GM21529 (cell line): ENCODE measurements at regions not wholly inside any gene's neighbourhood (a gene's known extent, or its start where the extent isn't known, plus 50 kb on each side); places are given as distances from the start of the nearest gene placed in this dataset.
"Not testable (repeated sequence)": the region's sequence is repeated elsewhere in the genome, so short reads cannot be mapped to it uniquely, and the experiment has no call there.

Experiments
- ATAC-seq: cut with Tn5 transposase; IDR thresholded peaks from one replicate; pipeline ENCODE4 v1.9.1; 2021; ENCODE audit not compliant: unreplicated experiment

- ATAC-seq: peak; percentile 62
Measured at GRCh38 chr3:106299300-106300098, 430.7 kb upstream of the CBLB start.

DNA sequence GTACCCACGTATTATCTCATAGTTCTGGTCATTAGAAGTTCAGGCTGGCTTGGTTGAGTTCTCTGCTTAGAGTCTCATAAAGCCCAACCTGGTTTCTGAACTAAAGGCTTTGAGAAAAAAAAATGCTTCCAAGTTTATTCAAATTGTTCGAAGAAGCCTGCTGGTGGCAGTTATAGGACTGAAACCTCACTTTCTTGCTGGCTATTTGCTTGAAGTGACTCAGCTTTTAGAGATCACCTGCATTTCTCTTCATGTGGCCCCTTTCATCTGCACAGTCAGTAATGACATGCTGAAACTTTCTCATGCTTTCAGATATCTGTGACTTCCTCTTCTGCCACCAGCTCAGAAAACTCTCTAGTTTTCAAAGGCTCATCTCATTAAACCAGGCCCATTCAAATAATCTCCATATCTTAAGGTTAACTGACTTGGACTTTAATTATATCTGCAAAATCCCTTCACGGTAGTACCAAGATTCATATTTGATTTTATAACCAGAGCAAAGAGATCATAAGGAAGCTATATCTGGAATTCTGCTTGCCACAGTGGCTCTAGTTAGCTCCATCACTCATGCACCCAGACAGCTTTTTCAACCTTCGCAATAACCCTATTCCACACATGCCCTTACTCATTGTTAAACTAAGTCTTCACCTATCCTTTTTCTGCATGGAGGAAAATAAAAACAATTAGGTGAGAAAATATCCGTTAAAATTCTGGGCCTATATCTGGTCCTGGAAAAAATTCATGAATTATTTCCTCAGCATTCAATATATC is 433.8 kb upstream of the CBLB start:
- peak; percentile 91 for ATAC-seq

DNA sequence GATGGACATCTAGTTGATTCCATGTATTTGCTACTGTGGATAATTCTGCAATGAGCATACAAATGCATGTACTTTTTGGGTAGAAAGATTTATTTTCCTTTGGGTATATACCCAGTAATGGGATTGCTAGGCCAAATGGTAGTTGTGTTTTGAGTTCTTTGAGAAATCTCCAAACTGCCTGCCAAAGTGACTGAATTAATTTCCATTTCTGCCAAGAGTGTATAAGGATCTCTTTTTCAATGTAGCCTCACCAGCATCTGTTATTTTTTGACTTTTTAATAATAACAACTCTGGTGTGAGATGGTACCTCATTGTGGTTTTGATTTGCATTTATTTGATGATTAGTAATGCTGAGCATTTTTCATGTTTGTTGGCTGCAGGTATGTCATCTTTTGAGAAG is 435.0 kb upstream of the CBLB start:
- ATAC-seq: no peak

GRCh38 chr3:106305127-106305526 is 436.3 kb upstream of the CBLB start:
- ATAC-seq: no peak

DNA sequence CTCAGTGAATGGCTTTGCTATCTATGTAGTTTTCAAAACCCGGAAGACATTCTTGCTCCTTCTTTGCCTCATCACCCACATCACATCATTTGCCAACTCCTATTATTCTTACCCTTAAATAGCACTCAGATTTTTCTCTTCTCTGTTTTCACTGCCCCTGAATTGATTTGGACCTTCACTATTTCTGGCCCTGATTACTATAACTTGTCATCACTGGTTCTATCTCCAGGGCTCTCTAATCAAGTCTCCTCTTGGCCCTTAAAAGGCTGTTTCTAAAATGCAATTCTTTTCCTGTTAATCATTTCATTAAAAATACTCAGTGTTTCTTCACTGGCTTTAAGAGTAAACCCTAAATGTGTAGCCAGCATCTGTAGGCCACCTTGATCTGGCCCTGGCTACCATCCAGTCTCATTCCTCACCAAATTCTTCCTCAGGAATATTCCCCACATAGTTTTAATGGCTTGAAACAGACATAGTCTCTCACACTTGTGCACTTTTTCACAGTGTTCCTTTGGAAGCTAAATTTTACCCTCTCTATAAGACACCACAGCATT is 437.1 kb upstream of the CBLB start:
- no peak for ATAC-seq

GRCh38 chr3:106309274-106309673 is 440.5 kb upstream of the CBLB start:
- no peak for ATAC-seq

DNA sequence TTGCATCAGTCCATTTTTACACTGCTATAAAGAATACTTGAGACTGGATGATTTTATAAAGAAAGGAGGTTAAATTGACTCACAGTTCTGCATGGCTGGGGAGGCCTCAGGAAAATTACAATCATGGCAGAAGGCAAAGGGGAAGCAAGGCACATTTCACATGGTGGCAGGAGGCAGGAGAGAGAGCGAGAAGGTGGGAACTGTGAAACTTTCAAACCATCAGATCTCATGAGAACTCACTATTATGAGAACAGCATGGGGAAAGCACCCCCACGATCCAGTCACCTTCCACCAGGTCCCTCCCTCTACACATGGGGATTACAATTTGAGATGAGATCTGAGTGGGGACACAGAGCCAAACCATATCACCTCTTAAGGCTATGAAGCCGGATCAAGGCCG is 441.0 kb upstream of the CBLB start:
- ATAC-seq: not testable (repeated sequence)

GRCh38 chr3:106317141-106318055 is 448.6 kb upstream of the CBLB start:
- no peak for ATAC-seq

GRCh38 chr3:106321438-106321837 is 452.6 kb upstream of the CBLB start:
- not testable (repeated sequence) for ATAC-seq

- ATAC-seq: no peak
Measured at GRCh38 chr3:106323586-106323985, 454.8 kb upstream of the CBLB start.

DNA sequence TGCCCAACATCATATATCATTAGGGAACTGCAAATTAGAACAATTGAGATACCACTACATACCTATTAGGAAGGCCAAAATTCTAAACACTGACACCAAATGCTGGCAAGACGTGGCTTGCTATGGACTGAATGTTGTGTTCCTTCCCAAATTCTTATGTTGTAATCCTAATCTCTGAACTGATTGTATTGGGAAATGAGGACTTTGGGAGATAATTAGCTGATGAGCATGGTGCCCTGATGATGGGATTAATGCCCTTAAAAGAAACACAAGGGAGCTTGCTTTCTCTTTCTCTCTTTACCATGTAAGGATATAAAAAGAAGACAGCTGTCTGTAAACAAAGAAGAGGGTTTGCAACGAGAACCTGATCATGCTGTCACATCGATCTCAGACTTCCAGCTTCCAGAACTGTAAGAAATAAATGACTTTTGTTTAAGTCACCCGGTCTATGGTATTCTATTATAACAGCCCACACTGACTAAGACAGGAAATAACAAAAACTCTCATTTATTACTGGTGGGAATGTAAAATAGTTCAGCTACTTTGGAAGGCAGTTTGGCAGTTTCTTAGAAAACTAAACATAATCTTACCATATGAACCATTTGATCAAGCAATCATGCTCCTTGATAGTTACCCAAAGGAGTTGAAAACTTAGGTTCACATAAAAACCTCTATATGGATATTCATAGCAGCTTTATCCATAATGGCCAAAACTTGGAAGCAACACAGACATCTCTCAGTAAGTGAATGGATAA is 458.3 kb upstream of the CBLB start:
- no peak for ATAC-seq

- no peak for ATAC-seq
Measured at GRCh38 chr3:106327696-106328025, 458.8 kb upstream of the CBLB start.

DNA sequence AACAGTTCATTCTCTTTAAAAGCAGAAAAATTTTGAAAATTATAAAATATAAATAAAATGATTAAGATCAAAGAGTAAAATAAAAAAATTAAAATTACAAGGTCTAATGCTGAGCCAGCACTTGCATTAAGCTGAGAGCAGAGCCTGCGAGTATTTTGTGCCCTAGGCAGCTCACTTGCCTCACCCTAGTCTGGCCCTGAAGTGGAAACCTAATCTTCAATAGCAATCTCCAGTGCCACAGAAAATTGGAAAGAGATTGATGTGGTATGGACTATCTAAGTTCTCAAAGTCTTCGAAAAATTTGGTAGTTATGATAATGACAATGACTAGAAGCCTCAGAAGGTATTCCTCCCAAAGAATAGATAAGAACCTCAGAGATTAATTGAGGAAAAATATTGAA is 459.4 kb upstream of the CBLB start:
- ATAC-seq: no peak

DNA sequence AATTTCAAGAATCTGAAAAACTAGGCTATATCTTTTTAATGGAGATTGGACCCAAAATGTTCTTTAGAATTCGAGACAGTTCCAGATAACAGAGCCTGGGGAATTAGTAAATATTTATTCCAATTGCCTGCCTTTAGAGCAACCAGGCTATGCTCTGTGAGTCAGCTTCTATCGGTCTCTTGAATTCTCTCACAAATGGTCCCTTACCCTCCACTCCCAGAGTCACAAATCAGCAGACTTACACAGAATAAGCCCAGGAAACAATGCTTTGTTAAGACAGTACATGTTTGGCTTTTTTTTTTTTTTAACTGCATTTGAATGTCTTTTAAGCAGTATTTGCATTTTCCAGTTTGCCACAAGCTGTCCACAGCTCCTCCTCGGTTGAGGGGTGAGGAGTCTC is 460.7 kb upstream of the CBLB start:
- no peak for ATAC-seq

DNA sequence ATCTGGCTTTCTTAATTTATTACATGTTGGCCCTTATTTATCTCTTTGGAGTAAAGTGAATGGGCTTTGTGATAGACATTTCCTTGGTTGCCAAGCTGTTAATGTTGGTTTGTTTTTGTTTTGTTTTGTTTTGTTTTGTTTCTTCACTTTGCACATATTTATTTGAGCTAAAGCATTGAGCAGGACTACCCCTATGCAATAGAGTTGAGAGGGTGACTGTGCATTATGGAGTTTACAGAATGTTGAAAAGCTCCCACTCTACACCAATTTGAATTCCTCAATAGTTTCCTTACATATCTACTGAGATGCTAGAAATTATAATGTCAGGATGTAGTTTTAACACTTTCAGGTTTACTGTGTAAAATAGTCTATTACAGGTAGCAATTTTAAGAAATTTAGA is 462.8 kb upstream of the CBLB start:
- ATAC-seq: no peak

- ATAC-seq: no peak
Measured at GRCh38 chr3:106332129-106332528, 463.3 kb upstream of the CBLB start.

DNA sequence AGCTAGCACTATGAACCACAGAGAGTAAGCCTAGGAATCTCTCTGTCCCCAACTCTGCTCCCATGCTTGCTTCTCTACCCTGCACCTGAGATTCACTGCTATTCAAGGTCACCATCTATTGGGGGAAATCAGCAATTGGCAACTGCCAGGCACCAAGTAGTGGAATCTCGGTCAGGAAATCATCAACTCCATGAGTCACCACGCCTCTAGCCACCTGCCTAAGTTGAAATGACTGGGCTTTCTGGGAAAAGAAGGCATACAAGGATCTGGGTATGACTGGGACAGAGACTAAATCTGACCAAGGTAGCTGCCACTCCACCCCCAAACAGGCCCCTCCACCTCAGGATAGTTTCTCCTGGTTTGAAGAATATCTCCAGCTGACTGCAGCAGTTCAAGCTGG is 464.1 kb upstream of the CBLB start:
- ATAC-seq: peak; percentile 59

GRCh38 chr3:106333911-106334618 is 465.3 kb upstream of the CBLB start:
- no peak for ATAC-seq

DNA sequence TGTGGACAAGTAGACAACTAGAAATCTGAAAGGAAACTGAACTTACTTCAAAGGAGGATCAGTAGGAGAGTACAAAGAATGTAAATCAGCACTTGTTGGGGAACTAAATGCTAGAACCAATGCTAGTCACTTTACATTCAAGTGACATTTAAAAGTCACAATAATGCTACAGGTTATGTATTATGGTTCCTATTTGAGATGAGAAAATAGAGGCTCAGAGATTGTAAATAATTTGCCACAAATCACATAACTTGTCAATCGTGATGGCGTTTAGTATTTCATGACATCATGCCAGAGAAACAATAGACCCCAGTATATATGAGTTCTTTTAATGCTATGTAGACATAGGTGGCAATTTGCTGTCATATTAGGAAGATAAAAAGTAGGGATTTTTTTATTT is 467.8 kb upstream of the CBLB start:
- no peak for ATAC-seq

DNA sequence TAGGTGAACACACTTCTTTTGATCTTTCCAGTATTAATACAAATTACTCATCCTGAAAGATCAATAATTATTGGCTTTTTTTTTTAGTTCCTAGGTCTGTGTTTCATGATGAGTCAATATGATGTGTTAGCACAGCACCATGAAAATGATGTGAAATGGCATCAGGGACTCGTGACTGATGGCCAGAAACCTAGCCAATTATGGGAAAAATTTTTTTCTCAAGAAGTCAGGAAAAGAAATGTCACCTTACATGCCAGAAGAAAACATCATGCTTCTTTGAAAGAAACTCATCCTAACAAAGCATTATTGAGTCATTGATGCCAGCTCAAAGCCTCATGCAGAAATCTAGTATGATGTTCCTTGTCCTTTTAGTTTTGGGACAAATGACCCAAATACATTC is 468.3 kb upstream of the CBLB start:
- ATAC-seq: no peak
